Small intestine (tissue), 7 donors: ENCODE measurements at regions not wholly inside any gene's neighbourhood (a gene's known extent, or its start where the extent isn't known, plus 50 kb on each side); places are given as distances from the start of the nearest gene placed in this dataset.

Source experiments
- DNase-seq, 2 donors: peaks; one replicate each; pipeline versions ENCODE4 v3.0.0 to v3.0.0-alpha.2; 2013
- FAIRE-seq: peaks from 2 replicates; lab custom pipeline; 2012; peaks lifted over from hg19 to GRCh38; lab: Jason Lieb, UNC
- H3K27ac ChIP-seq, 3 donors: one replicate each; pipeline ENCODE4 v1.5.1; 2013; ENCODE audit warnings: low read length in 2 of 3, mild to moderate bottlenecking in 2 of 3, control low read depth in 1 of 3, inconsistent platforms in 1 of 3, low read depth in 1 of 3, moderate library complexity in 1 of 3
- H3K27me3 ChIP-seq, 3 donors: one replicate each; pipeline ENCODE4 v1.6.1; 2013; ENCODE audit warnings: low read length in 3 of 3, inconsistent platforms in 1 of 3; ENCODE audit not compliant: control insufficient read depth in 3 of 3, insufficient read depth in 3 of 3
- H3K36me3 ChIP-seq, 3 donors: one replicate each; pipeline ENCODE4 v1.6.1; 2013; ENCODE audit warnings: low read length in 3 of 3, inconsistent platforms in 1 of 3, low read depth in 1 of 3, mild to moderate bottlenecking in 1 of 3, moderate library complexity in 1 of 3; ENCODE audit not compliant: control insufficient read depth in 3 of 3, insufficient read depth in 2 of 3
- H3K4me1 ChIP-seq, 3 donors: one replicate each; pipeline ENCODE4 v1.6.1; 2013; ENCODE audit warnings: low read length in 2 of 3, inconsistent platforms in 1 of 3, low read depth in 1 of 3, mild to moderate bottlenecking in 1 of 3, moderate library complexity in 1 of 3; ENCODE audit not compliant: control insufficient read depth in 3 of 3, insufficient read depth in 2 of 3
- H3K4me3 ChIP-seq, 3 donors: one replicate each; pipeline ENCODE4 v1.5.1; 2013; ENCODE audit warnings: low read length in 3 of 3, control low read depth in 1 of 3, inconsistent platforms in 1 of 3, low read depth in 1 of 3, mild to moderate bottlenecking in 1 of 3, moderate library complexity in 1 of 3
- H3K9me3 ChIP-seq, 2 donors: one replicate each; pipeline ENCODE4 v1.6.1; 2013; ENCODE audit warnings: low read depth in 1 of 2, low read length in 1 of 2; ENCODE audit not compliant: control insufficient read depth in 2 of 2, insufficient read depth in 1 of 2
- whole genome bisulfite sequencing, 3 donors: extraction: QIAGEN DNeasy Blood & Tissue Kit; methylation state at CpG; one replicate each; pipeline ENCODE4 v1.1.7; 2013; 5-methylcytosine and 5-hydroxymethylcytosine counted together
- donor health status: healthy with polysubstance abuse.
- donor health status: control.
- donor health status: control.
- donor health status: Bipolar disorder and iron deficiency.
- donor health status: healthy.

- Histone ChIP-seq H3K27ac (no peak overlapping the region), H3K27me3 (no peaks in the 10 kb centered on the region), H3K4me3 (no peak overlapping the region), H3K4me1 (peaks cover 0 to 4% (median 0%) of the 10 kb centered on the region in 3 donors), H3K9me3 (no peaks in the 10 kb centered on the region), H3K36me3 (no peaks in the 10 kb centered on the region)
- 82 to 87% (median 87%) methylated on average over 9 of the region's 9 CpGs for WGBS, 3 donors
- DNase-seq (no peak), FAIRE-seq (no peak)
Measured at GRCh38 chr20:48195121-48195870, 410.0 kb upstream of the SULF2 start.

DNA sequence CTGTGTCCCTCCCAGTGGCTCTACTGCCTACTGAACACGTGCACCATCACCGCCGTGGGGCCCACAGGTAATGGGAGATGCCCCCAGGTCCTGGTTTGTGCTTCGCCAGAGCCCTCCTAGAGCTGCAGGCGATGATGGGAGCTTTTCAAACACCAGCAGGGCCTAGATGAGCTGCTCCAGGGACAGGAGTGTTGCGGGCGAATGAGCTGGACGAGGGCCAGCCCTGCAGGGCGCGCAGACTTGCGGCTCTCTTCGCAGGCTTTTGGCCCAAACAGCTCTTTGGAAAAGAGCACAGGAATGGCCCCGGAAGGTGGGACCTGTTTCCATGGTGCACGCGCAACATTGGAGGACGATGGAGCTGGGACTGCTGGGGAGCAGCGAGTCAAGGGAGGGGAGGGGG lies 409.3 kb upstream of the SULF2 start:
- H3K4me1 ChIP-seq = peaks cover 0 to 4% (median 0%) of the 10 kb centered on the region in 3 donors
- H3K27me3 ChIP-seq = no peaks in the 10 kb centered on the region
- WGBS, 3 donors = 89 to 92% (median 89%) methylated on average over 17 of the region's 17 CpGs
- DNase-seq (no peak), FAIRE-seq (no peak)
- H3K4me3 ChIP-seq = no peak overlapping the region
- no peak overlapping the region for H3K27ac ChIP-seq
- H3K36me3 ChIP-seq = no peaks in the 10 kb centered on the region
- H3K9me3 ChIP-seq = no peaks in the 10 kb centered on the region

DNA sequence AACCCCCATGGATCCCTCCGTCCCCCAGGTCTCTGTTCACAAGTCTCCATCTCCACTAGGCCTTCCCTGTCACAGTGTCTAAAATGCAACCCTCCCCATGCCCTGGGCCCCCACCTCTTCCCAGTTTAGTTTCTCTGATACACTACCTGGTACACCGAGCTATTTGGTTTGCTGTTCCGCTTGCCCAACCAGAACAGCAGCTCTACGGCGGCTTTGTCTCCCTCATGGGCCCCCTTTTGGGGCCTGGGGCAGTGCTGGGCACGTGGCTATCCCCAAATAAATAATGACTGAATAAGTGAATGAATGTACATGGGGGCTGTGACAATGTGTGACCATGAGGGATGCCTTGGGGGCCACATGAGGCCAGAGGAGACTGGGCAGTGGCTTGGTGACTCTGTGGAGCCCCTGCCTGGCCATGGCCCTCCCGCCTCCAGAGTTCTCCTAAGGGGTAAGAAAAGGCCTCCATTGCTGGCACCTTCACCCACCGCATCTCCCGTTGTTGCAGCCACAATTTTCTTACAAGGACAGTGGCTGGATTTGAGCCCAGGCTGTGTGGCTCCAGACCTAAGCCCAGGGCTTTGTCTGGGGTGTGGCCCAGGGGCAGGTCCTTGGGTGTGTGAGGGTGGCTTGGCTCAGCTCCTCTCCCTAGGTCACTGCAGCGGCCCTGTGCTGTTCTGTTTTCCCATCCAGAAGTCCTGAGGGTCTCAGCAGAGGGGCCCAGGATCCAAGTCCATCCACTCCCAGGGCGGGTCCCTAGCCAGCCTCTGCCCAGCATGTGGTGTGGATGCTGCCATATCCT lies 408.5 kb upstream of the SULF2 start:
- H3K4me1 ChIP-seq = peaks cover 0 to 4% (median 0%) of the 10 kb centered on the region in 3 donors
- no peak overlapping the region for H3K27ac ChIP-seq
- H3K4me3 ChIP-seq = no peak overlapping the region
- no peak for FAIRE-seq
- no peaks in the 10 kb centered on the region for H3K9me3 ChIP-seq
- H3K36me3 ChIP-seq = no peaks in the 10 kb centered on the region
- H3K27me3 ChIP-seq = no peaks in the 10 kb centered on the region
- DNase-seq = no peak
- WGBS, 3 donors = 71 to 89% (median 75%) methylated on average over 11 of the region's 11 CpGs

DNA sequence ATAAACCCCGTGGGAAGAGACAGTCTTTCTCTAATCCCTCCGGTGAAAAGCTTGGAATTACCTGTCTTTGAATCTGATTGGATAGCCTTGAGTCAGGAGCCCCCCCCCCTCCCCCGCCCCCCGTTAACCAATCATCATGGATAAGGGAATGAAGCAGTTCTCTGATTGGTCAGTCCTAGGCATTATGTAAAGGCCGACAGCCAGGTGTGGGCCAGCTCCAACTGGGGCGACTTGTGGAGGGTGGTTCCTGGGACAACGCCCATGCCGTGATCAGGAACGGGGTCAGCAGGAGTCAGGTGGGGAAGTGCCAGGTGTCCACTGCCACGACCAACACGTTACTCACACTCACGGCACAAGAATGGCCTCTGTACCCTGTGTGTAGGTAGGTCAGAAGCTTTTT lies 406.8 kb upstream of the SULF2 start:
- Histone ChIP-seq H3K4me3 (no peak overlapping the region), H3K36me3 (no peaks in the 10 kb centered on the region), H3K27me3 (no peaks in the 10 kb centered on the region), H3K9me3 (no peaks in the 10 kb centered on the region), H3K4me1 (peaks cover 0 to 4% (median 0%) of the 10 kb centered on the region in 3 donors), H3K27ac (no peak overlapping the region)
- DNase-seq (no peak), FAIRE-seq (no peak)
- WGBS, 3 donors = 41 to 84% (median 50%) methylated on average over 12 of the region's 12 CpGs

DNA sequence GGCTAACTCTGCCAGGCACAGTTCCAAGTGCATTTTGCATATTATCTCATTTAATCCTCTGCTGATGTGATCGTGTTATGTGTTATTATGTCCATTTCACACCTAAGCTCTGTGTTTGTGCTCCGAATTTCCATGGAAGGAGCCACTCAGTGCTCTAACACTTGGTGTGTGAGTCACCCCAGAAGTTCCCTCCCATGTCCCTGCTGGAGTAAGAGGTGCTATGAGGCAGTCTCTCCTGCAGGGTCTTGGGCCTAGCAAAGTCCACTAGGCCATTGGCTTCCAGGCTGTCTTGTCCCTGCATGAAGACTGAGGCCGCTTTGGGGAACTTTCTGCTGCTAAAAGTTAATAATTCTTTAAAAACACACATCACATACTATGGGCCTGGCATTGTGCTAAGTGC lies 405.9 kb upstream of the SULF2 start:
- Histone ChIP-seq H3K4me3 (no peak overlapping the region), H3K27ac (no peak overlapping the region), H3K36me3 (no peaks in the 10 kb centered on the region), H3K4me1 (peaks cover 0 to 4% (median 0%) of the 10 kb centered on the region in 3 donors), H3K9me3 (no peaks in the 10 kb centered on the region), H3K27me3 (no peaks in the 10 kb centered on the region)
- FAIRE-seq (no peak), DNase-seq (peak in 1 of 2 donors; percentile 21)
- 40 to 66% (median 45%) methylated on average over 3 of the region's 3 CpGs for WGBS, 3 donors

DNA sequence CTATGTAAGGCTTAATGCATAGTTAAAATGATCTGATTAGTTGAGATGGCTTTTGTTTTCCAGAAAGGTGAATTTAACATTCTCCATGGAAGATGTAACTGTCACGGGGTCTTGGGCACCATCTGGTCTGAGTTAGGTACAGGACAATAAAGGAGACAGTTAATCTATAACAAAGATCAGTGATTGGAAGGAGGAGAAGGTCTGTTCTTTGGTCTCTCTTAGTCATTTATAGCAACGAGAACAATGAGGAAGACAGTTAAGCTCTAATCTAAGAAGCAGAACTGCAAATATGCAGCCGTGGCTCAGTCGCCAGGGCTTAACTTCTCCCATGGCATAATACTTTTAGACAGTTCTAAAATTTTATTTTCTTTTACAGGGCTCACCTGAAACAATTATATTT lies 405.5 kb upstream of the SULF2 start:
- Histone ChIP-seq H3K27ac (no peak overlapping the region), H3K4me3 (no peak overlapping the region), H3K36me3 (no peaks in the 10 kb centered on the region), H3K27me3 (no peaks in the 10 kb centered on the region), H3K9me3 (no peaks in the 10 kb centered on the region), H3K4me1 (peaks cover 0 to 4% (median 0%) of the 10 kb centered on the region in 3 donors)
- peak in 1 of 2 donors; percentile 38 for DNase-seq
- FAIRE-seq = no peak
- 9 to 53% (median 36%) methylated on average over 4 of the region's 4 CpGs for WGBS, 3 donors

GRCh38 chr20:48189181-48189580 lies 403.9 kb upstream of the SULF2 start:
- FAIRE-seq (no peak), DNase-seq (no peak)
- H3K4me1 ChIP-seq = peaks cover 0 to 4% (median 0%) of the 10 kb centered on the region in 3 donors
- no peak overlapping the region for H3K4me3 ChIP-seq
- no peaks in the 10 kb centered on the region for H3K36me3 ChIP-seq
- H3K9me3 ChIP-seq = no peaks in the 10 kb centered on the region
- H3K27ac ChIP-seq = no peak overlapping the region
- no peaks in the 10 kb centered on the region for H3K27me3 ChIP-seq
- WGBS, 3 donors = 63 to 68% (median 65%) methylated on average over 4 of the region's 4 CpGs

- WGBS, 3 donors = 87 to 94% (median 90%) methylated on average over 7 of the region's 7 CpGs
- no peaks in the 10 kb centered on the region for H3K9me3 ChIP-seq
- no peak overlapping the region for H3K27ac ChIP-seq
- H3K27me3 ChIP-seq = no peaks in the 10 kb centered on the region
- no peak overlapping the region for H3K4me3 ChIP-seq
- H3K36me3 ChIP-seq = no peaks in the 10 kb centered on the region
- FAIRE-seq = no peak
- peaks cover 0 to 4% (median 0%) of the 10 kb centered on the region in 3 donors for H3K4me1 ChIP-seq
- no peak for DNase-seq
Measured at GRCh38 chr20:48187851-48188250, 402.6 kb upstream of the SULF2 start.
